Neutrophil (primary cell): ENCODE measurements at regions not wholly inside any gene's neighbourhood (a gene's known extent, or its start where the extent isn't known, plus 50 kb on each side); places are given as distances from the start of the nearest gene placed in this dataset.

Experiments
- H3K27ac ChIP-seq: fragments of 200-600 bp; sonication (generic); 2 replicates; pipeline ENCODE4 v1.5.1; 2016; ENCODE audit warnings: mild to moderate bottlenecking, moderate library complexity
- H3K27me3 ChIP-seq: fragments of 200-600 bp; sonication (generic); 2 replicates; pipeline ENCODE4 v1.6.0; 2016; ENCODE audit warnings: mild to moderate bottlenecking
- H3K36me3 ChIP-seq: fragments of 200-600 bp; sonication (generic); 2 replicates; pipeline ENCODE4 v1.5.1; 2017
- H3K4me1 ChIP-seq, 2 experiments: fragments of 200-600 bp in 1 of 2; sonication (generic) in 1 of 2; 1 replicate in 1 of 2; 2 replicates in 1 of 2; pipeline versions ENCODE4 v1.5.1 to v1.6.1; 2013 to 2016; ENCODE audit warnings: low read depth in 1 of 2, low read length in 1 of 2, mild to moderate bottlenecking in 1 of 2, moderate library complexity in 1 of 2; ENCODE audit not compliant: control insufficient read depth in 1 of 2, insufficient read depth in 1 of 2
- H3K4me3 ChIP-seq, 2 experiments: fragments of 200-600 bp in 1 of 2; sonication (generic) in 1 of 2; 1 replicate in 1 of 2; 2 replicates in 1 of 2; pipeline ENCODE4 v1.5.1; 2013 to 2016; ENCODE audit warnings: low read depth in 1 of 2, low read length in 1 of 2, mild to moderate bottlenecking in 1 of 2, moderate library complexity in 1 of 2
- H3K9me3 ChIP-seq: fragments of 200-600 bp; sonication (generic); 2 replicates; pipeline ENCODE4 v1.5.1; 2016
- CTCF ChIP-seq: fragments of 200-600 bp; sonication (generic); IDR thresholded peaks from 2 replicates; pipeline ENCODE4 v1.5.1; 2016; ENCODE audit warnings: antibody characterized with exemption

GRCh38 chr1:234958706-234959657, 169.7 kb downstream of the TOMM20 start:
- Histone ChIP-seq H3K4me1 (peaks cover 96 to 99% of the 10 kb centered on the region in 2 experiments), H3K27me3 (no peaks in the 10 kb centered on the region), H3K4me3 (peak overlapping the region; percentile 53 to 55), H3K9me3 (no peaks in the 10 kb centered on the region), H3K27ac (peak overlapping the region; percentile 97), H3K36me3 (no peaks in the 10 kb centered on the region)
- TF ChIP-seq CTCF: no peak

- Histone ChIP-seq H3K27me3 (no peaks in the 10 kb centered on the region), H3K4me1 (peaks cover 91% of the 10 kb centered on the region in 2 experiments), H3K36me3 (no peaks in the 10 kb centered on the region), H3K4me3 (peak overlapping the region in 1 of 2 experiments; percentile 55), H3K27ac (peak overlapping the region; percentile 97), H3K9me3 (no peaks in the 10 kb centered on the region)
- TF ChIP-seq CTCF: no peak
Measured at GRCh38 chr1:234958066-234958705, 170.5 kb downstream of the TOMM20 start.

- Histone ChIP-seq H3K4me3 (no peak overlapping the region), H3K36me3 (no peaks in the 10 kb centered on the region), H3K27ac (peak overlapping the region; percentile 97), H3K9me3 (no peaks in the 10 kb centered on the region), H3K27me3 (no peaks in the 10 kb centered on the region), H3K4me1 (peaks cover 85 to 87% of the 10 kb centered on the region in 2 experiments)
- no peak for TF ChIP-seq CTCF
Measured at GRCh38 chr1:234957330-234958065, 171.1 kb downstream of the TOMM20 start.

GRCh38 chr1:234956821-234957329, 171.8 kb downstream of the TOMM20 start:
- peaks cover 79 to 81% of the 10 kb centered on the region in 2 experiments for H3K4me1 ChIP-seq

More at GRCh38 chr1:234956821-234957329, 171.8 kb downstream of the TOMM20 start:
- TF ChIP-seq CTCF: no peak
- H3K9me3 ChIP-seq: no peaks in the 10 kb centered on the region
- H3K27me3 ChIP-seq: no peaks in the 10 kb centered on the region
- H3K27ac ChIP-seq: peak overlapping the region; percentile 97
- H3K4me3 ChIP-seq: no peak overlapping the region
- H3K36me3 ChIP-seq: no peaks in the 10 kb centered on the region
